Ureter (tissue), 1 donor: ENCODE measurements at regions not wholly inside any gene's neighbourhood (a gene's known extent, or its start where the extent isn't known, plus 50 kb on each side); places are given as distances from the start of the nearest gene placed in this dataset.

ENCODE experiments used
- DNase-seq: peaks from one replicate; pipeline ENCODE4 v3.0.0-alpha.2; 2020; ENCODE audit warnings: low spot score
- donor health status: DM: yes; HTN: yes; CAD: no.

GRCh38 chr20:21653628-21654027, 51.8 kb upstream of the PAX1 start:
- no peak for DNase-seq

- DNase-seq: no peak
These were observed 62.0 kb upstream of the PAX1 start for GRCh38 chr20:21643417-21643816.

- DNase-seq: no peak
These were observed 64.9 kb upstream of the PAX1 start for GRCh38 chr20:21640556-21640955.

DNA sequence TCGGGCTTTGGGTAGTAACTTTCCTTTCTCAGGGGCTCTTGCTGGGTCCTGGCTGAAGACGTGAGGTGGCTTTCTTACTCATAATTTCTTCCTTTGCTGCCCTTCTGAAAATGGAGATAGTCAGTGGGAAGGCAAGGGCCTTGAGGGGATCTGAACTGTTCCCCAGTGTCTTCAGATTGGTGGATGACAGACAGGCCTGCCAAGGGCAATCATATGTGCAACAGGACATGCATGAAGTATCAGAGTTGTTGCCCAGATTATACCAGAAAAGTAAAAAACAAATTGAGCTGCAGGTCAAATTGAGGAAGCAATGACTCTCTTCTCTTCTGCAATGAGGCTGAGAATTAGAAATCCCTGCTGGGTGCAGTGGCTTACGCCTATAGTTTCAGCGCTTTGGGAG, 71.6 kb upstream of the PAX1 start:
- DNase-seq: no peak

DNA sequence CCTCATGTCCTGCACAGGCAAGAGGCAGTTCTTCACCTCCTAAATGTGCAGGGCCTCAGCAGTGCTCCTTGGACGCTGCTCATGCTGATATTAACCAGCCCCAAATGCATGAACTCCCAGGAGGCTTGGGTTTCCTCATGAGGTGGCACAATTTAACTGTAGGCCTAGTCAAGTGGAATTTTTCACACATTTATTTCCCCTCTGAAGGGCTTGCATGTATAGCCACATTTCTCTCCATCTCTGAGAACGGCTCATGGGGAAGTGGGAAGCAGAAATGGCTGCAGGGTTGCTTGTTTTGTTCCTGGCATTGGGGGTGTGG, 72.8 kb upstream of the PAX1 start:
- no peak for DNase-seq

DNA sequence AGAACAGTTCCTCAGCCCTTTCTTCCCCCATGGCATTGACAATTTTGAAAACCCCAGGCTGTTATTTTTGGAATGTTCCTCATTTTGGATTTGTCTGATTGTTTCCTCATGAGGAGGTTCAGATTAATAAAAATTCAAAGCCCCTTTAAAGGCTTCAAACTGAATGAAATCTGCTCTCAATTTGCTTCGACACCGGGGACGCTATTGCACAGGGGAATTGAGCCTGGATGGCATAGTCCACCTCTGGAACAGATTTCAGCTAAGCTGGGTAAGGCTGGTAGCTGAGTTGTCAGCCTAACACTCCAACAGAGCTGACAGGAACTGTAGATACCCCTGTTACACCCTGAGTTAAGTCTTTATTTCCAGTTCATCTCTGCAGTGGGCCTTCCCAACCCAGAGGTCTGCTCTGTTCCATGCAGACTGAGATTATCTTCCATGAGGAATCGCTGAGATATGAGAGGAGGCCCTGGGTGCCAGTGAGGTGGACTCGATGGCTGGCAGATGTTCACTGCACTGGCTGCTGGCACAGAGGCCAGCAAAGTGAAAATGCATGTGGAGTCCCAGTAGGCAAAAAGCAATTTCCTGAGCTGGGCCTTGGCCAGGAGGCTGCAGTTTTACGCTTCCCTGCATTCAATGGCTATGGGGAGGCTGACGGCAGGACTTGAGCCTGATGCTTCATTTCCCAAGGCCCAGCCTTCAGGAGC, 73.3 kb upstream of the PAX1 start:
- no peak for DNase-seq

GRCh38 chr20:21628800-21629199, 76.7 kb upstream of the PAX1 start:
- no peak for DNase-seq

- DNase-seq: no peak
These were observed 81.7 kb upstream of the PAX1 start for GRCh38 chr20:21623781-21624094.

- no peak for DNase-seq
These were observed 82.2 kb upstream of the PAX1 start for GRCh38 chr20:21623074-21623780.

GRCh38 chr20:21622097-21622857, 83.2 kb upstream of the PAX1 start:
- DNase-seq: peak; percentile 46

GRCh38 chr20:21618759-21619416, 86.6 kb upstream of the PAX1 start:
- DNase-seq: no peak

DNA sequence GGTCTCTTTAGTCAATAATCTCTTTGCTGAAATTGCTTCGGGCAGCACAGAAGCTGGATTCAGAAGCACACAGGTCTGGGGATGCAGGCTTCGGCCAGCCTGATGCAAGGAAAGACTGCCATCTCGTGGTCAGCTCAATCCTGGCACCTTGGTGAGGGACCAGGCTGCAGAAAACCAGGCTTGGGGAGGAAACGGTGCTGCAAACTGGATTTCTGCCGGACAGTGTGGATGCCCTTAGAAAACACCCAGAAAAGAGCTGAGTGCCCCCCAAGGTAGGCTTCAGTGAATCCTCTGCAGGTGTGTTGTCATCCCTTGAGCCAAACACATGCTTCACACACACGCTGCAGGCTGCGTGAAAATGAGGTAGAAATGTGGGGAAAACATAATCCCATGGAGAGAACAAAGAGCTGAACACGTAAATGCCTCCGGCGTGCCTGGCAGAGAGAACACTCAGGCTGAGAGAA, 89.8 kb upstream of the PAX1 start:
- DNase-seq: peak; percentile 64

DNA sequence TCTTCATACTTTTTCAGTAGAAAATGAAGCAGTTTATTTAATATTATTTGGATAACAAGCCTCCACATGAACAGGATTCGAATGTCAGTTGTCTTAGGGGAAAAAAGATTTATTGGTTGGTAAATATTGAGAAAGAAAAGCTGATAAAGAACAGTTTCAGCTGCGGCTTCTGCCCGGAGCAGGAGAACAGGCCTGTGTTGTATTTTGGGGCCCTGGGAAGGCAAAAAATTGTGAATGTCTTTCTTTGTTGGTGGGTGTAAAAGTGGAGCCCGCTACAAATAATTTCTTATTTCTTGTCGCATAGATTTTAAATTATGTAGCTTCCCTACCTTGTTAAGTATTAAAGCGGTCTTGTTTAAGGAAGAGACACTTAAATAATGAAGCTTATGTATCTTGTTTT, 90.5 kb upstream of the PAX1 start:
- DNase-seq: no peak

- no peak for DNase-seq
These were observed 92.0 kb upstream of the PAX1 start for GRCh38 chr20:21613512-21613911.

DNA sequence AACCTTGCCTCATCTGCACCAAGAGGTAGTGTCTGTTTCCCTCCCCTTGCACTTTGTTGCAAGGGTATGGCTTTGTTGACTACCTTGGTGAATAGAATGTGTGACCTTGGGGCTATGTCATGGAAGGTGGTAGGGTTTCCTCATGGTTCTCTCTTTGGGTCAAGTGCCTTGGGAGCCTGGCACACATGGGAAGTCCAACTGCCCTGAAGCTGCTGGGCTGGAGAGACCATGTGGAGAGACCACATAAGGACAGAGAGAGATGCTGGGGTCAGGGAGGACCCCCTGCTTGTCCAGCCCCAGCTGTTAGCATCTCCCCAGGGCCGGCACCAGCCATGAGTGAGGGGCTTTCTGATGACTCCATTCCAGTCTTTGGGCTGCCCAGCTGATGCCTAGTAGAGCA, 95.5 kb upstream of the PAX1 start:
- DNase-seq: no peak

DNA sequence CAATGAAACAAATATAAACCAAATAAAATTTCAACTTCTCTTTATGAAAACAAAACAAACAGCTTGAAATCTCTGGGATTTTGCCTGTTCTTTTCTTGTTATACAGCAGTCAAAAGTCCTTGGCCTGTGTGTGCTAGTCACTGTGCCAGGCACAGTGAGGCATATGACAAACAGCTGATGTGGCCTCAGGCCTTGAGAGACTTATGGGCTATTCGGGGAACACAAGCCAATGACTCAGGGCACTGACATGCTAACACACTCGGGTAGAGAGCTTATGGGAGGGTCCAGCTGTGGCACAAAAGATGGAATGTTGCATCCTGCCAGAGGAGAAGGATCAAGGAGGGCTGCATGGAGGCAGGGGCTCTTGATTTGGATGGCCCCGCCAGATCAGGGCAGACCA, 95.4 kb upstream of the NKX2-2 start:
- no peak for DNase-seq

DNA sequence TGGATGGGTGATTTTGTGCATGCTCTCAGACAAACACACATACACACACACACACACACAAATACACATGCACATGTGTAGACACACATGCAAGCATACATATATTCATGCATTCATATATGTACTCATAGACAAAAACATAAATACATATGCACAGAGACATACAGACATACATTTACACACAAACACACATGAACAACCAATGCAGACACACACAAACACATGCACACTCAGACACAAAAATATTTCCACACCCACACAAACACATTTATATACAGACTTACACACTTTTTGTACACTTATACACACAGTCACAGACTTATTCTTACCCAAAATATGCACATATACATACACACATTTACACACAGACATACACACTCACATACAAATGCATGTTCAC, 94.9 kb upstream of the NKX2-2 start:
- no peak for DNase-seq

DNA sequence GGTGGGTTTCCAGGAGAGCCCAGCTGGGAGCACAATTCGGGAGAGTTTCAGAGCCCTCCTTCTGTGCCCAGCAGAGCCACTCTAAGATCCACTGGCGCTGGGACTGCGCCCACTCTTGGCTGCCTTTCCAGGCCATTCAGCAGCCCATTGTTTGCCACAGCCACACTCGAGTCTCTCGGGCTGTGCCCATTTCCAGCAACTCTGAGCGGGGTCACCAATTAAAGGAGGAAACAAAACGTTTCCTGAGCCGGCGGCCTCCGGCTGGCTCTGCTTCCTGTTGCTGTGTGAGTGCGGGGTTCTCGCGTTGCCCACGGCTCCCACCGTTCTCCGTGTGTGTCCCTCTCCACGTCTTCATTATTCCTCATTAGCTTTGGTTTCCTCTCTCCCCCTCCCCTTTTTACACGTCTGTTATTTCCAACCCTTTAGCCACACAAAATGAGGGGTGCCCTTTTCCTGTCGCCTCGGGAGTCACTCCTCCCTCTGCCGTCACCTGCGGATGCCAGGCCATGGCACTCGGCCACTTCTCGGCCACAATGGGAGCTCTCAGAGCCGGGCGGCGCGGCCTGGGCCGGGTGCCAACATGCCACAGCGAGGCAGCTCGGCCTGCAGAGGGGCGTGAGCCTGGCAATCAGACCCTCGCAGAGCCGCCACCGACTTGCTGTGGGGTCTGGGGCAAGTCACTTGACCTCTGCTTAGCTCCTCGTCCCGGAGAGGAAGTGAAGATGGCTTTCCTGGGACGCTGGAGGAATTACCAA, 94.3 kb upstream of the NKX2-2 start:
- no peak for DNase-seq

DNA sequence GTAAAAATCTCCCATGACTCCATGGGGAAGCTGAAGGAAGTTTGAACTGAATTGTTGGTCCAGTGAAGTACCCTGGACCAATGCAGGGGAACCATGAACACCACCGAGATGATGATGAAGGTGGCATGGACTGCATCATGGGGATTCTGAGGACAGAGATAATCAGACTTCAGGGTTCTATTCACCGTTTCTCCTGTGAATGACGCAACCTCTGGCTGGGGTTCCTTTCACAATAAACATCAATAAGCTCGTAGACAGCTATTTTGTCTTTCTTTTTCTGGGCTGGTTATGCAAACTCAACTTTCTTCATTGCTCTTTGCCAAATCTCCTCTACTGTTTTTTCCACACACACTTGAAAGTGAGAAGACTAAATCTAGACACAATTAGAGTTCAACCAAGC, 87.9 kb upstream of the NKX2-2 start:
- no peak for DNase-seq

GRCh38 chr20:21586682-21587081, 72.8 kb upstream of the NKX2-2 start:
- DNase-seq: no peak

GRCh38 chr20:21583486-21584168, 69.8 kb upstream of the NKX2-2 start:
- DNase-seq: no peak
